Fibroblast of skin of left quadriceps (primary cell): ENCODE measurements at regions not wholly inside any gene's neighbourhood (a gene's known extent, or its start where the extent isn't known, plus 50 kb on each side); places are given as distances from the start of the nearest gene placed in this dataset.

Source experiments
- DNase-seq, 2 experiments: peaks; one replicate each; pipeline ENCODE4 v3.0.0-alpha.2; 2013; ENCODE audit warnings: low read depth in 2 of 2

DNA sequence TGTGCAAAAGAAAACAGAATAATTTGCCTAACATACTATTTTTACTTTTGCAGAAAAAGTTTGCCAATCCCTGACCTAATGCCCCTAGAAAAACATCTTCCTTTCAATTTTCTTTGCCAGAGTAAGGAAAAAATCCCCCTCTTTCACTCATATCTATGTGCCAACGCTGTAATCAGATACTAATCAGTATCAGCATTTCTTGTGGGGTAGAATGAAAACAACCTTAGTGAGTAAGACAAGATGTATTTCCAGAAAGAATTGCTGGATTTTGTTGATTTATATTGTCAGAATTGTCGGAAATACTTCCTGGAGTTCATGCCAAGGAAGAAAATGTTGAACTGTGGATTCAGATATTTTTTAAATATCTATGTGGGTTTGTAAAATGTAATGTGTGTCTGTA lies 1893.8 kb downstream of the NCAM2 start:
- no peak for DNase-seq

DNA sequence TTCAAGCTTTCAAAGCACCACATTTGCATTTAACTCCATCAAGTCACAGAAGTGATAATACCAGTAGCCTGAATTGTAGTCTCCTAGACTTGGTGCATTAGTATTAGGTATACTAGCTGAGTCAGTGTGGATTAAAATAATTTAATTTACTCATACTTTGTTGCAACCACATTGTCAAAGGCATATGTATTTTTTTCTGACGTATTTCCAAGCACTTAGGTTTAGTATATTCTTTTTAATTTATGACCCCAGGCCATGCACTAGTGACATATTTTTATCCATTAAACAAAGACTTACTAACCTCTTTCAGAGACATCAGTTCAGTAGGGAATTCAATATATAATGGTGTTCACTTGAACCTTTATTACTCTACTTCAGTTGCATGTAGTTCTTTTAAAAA lies 1894.5 kb downstream of the NCAM2 start:
- no peak for DNase-seq

DNA sequence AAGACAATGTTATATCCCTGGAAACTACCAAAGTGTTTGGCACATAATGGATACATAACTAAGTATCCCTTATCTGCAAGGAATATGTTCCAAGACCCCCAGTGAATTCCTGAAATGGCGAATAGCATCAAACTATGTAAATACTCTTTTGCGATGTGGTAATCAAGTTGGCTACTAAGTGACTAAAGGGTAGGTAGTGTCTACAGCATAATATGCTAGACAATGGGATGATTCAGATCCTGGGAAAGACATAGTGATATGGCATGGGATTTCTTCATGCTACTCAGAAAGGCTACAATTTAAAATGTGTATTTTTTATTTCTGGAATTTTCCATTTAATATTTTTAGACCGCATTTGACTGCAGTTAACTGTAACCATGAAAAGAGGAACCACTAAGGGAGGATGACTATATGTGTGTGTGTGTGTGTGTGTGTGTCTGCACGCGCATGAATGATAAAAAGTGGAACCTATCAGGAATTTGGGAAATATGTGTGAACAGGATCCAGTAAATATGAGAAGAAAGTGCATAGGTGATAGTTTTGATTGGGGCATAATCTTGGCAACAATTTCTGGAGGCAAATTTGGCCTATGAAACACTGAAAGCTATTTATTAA lies 1899.9 kb downstream of the NCAM2 start:
- no peak for DNase-seq

DNA sequence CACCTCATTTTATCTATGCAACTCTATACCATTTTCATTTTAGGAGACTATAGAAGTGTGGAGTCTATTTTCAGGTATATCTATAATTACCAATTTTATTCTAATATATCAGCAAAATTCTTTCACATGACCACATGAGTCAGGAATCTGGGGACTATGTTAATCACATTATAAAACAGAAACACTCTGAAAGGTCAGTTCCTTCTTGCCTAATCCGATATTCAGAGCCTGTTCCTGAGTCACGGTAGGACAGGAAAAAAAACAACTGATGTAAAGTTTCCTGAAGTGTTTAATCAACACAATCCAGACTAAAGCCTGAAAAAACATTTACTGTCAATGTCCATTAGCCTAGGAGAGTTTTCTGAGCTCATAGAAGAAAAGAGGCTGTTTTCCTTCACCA lies 1902.3 kb downstream of the NCAM2 start:
- DNase-seq = no peak

DNA sequence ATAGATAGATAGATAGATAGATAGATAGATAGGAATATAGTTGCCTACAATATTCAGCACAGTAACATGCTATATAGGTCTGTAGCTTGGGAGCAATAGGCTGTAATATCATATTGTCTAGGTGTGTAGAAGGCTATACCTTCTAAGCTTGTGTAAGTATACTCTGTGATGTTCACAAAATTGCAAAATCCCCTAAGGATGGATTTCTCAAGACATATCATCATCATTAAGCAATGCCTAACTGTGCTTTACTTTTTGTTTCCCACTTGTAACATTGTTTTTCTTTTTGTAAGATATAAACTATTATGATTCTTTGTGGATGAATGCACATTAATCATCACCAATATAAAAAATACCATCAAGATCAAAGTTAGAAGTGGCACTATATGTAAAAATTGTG lies 1905.6 kb downstream of the NCAM2 start:
- DNase-seq = no peak

DNA sequence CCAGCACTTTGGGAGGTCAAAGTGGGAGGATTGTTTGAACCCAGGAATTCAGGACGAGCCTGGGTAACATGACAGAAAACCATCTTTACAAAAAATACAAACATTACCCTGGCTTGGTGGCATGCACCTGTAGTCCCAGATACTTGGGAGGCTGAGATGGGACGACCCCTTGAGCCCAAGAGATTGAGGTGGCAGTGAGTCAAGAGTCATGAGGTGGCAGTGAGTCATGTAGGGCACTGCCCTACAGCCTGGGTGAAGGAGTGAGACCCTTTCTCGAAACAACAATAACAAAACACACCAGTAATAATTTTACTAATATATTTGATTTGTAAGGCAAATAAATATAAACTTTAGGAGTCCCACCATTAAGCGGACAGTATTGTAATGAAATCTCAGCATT lies 1906.2 kb downstream of the NCAM2 start:
- no peak for DNase-seq

DNA sequence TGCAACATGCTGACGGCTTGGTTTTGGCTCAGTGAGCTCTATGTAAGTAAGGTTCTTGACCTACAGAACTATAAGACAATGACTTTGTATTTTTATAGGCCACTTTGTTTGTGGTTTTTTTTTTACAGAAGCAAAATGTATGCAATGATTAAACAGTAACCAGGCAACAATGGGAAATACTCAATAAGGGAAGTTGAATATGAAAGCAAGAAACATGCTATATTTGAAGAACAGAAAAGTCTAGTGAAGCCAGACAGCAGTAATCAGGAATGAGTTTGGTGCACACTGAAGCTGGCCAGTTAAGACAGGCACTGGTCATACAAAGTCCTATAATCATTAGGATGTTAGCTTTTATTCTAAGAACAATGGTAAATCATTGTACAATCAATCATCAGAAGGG lies 1926.8 kb downstream of the NCAM2 start:
- DNase-seq = no peak

DNA sequence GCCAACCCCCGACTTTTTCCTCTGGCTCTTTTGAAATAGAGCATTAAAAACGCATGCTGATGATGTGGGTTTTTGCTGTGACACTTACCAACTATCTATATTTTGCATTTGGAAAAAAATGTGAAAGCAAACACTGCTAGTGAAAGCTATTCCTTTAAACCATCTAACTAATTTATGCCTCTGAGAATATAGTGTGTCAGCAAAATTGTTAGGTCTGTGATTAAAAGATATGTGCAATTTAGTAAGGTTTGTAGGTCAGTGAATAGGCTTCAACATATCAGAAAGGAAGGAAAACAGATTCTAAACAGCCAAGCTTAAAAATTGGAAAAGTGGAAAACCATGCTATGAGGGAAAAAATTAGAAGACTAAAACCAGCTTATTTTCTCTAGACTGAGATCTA lies 1929.3 kb downstream of the NCAM2 start:
- no peak for DNase-seq

DNA sequence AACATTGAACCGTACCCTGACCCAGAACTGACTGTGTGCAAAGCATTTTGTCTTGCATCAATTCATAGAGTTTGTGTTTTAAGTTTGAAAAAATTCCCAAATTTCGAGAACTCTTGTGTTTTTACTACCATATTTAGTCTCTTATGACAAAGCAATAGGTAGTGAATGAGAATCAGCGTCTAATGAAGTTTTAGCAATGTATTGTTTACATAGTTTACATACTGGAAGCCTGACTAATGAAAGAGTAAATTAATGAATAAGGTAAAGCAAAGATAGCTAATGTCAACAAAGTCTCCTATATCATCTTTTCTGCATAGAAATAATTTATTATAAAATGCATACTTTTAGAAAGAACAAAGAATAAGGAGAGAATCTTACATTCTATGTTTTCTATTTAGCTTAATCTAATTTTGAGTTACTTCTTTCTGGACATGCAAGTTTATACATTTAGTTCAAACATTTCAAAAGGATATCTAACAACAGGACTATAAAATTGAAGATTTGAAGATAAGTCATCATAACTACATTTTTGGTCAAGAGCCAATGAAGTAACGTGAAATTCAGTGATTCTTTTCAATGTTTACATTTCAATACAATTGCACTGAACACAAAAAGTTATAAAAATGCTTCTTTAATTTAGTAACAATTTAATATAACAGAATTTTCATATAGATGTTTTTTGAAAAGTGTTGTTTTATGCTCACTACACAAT lies 1943.7 kb downstream of the NCAM2 start:
- DNase-seq = no peak

DNA sequence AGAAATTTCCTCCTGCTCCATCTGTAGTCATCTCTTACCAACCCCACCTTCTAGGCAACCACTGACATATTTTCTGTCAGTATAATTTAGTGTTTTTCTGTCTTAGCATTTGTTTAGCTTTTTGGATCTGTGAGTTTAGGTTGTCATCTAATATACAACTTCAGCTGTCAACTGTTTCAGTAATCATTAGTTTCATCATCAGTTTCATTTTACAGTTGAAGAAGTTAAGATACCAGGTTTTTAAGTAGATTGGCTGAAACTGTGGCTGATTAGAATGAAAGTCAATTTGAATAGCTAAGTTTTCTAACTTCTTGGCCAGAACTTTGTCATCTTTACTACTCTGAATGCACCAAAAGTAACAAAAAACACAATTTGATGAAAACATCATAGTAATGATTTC lies 1957.3 kb downstream of the NCAM2 start:
- no peak for DNase-seq

DNA sequence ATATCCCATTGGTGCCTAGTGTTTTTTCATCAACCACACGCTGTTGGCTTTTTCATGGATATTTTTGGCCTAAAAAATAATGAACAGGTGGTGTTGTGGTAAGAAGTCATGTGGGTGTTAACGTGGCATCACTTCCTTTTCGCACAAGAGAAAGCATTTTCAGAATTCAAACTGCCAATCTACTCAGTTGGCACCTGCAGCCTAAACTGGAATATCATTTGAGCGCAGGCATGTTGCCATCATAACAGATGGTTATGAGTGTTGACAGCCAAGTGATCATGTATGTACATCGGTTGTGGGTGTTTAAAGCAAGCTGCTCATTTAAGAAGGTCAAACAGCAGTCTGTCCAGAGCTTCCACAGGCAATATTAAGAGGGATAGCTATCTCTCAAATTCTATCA lies 1963.0 kb downstream of the NCAM2 start:
- DNase-seq = no peak

DNA sequence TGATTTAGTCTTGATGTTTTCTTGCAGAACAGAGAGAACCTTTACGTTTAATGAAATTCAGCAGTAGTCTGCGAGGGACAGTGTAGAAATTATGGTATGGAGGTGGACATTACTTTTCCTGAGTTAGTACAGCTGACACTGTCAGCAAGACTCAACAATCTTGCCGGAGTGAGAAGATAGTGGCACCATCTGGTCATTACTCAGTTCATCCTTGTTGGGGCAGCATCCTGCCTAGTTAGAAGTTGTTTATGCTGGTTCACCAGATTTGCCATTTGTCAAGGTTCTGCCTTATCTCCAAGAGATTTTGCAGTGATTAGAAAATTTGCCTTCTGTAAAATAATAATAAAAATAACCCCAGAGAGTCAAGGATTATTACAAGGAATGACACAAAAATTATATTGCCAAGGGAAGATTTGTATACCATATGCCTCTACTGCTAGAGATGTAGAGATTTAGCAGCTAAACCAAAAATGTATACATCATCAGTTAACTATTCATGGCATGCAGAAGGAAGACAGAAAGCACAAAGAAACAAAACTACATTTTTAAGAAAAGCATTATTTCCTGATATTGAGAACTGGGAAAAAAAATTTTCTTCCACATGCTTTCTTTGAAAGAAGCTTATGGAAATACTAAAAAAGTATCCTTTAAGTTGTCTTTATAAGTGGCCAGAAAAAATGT lies 1967.4 kb downstream of the NCAM2 start:
- peak; percentile 36 to 41 for DNase-seq

DNA sequence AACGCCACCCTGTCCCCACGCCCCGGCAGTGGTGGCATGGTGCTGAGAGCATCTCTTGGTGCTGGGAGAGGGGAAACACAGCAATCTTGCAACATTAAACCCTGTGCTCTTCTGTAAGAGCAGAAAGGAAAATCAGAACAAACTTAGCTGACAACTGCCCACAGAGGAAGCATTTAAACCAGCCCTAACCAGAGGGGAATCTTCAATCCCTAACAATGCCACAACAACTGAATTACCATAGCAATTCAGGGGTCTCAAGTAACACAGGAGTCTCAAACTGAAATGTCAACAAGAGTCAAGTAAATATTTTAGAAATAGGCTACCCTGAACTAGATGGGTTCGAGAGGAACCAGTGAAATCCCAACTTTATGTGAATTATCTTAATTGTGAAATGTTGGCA lies 1983.6 kb downstream of the NCAM2 start:
- no peak for DNase-seq

DNA sequence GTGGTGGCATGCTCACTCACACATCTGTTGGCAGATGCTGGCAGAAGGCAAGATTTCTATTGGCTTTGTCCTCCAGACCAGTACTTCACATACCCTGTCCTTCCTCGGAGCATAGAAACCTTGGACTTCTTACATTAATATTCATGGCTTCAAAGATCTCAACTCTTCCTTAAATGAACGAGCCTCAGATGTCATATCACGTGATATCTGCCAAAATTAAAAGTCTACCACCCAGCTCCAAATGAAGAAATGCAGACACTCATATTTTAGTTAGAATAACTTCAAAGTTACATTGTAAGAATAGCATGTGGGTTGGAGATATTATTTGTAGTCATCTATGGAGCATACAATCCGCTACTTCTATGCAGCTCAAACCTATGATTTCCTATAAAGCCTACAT lies 1994.9 kb downstream of the NCAM2 start:
- DNase-seq = no peak

DNA sequence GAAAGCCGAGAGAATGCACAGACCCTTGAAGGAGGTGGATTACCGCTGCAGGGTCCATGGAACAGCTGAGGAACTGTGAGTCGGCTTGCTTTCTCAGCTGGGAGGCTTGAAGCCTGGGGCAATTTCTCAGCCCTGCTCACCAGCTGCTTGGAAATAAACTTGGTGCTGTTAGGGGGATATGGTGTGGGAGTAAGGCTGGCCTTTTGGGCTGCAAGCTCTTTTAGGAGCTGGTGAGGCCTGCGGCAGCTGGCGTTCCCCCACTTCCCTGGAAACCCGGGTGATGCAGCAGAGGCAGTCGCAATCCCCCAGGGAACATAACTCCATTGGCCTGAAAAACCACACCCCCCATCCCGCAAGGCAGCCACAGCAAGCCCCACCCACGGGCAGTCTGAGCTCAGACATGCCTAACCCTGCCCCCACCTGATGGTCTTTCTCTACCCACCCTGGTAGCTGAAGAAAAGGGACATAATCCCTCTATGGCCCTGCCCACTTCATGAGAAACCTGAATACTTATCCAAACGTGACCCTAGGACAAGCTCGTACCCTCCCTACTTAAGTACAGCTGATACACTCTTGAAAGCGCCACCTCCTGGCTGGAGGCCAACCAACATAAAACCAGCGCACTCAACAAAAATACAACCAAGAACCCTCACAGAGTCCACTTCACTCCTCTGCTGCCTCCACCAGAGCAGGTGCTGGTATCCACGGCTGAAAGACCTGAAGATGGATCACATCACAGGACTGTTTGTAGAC lies 1995.8 kb downstream of the NCAM2 start:
- DNase-seq = no peak

DNA sequence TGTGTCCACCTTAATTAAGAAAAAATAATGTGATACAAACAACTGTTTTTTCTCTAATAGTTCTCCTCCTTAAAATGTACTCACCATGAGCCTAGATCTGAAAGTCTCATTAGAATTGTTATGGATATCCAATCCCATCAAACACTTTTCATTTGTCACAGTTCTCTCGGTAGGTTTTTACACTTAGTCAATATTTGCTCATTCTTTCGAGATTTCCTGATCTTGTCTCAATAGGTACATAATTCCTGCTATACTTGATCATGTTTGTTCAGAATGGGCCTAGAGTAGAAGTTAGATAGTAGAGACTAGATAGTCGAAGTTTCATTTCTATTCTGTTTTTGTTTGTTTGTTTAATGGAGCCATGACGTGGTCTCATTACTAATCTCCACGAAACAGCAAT lies 2005.7 kb downstream of the NCAM2 start:
- DNase-seq = no peak

DNA sequence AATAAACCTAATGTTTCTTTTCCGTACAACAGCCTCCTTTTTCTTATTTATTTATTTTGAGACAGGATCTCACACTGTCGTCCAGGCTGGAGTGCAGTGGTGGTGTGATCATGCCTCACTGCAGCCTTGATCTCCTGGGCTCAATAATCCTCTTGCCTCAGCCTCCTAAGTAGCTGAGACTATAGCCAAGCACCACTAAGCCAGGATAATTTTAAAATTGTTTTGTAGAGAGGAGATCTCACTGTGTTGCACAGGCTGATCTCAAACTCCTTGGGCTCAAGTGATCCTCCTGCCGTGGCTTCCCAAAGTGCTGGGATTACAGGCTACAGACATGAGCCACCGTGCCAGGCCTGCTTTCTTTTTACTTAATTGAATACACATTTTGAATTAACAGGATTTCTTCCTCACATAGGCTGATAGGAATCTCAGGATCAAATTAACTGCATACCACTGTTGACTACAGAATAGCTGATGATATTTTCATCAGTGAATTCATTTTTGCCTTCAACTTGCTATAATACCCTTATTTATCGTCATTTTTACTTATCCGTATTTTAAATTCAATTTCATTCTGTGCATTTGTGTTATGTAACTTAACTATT lies 2010.5 kb downstream of the NCAM2 start:
- DNase-seq = no peak

DNA sequence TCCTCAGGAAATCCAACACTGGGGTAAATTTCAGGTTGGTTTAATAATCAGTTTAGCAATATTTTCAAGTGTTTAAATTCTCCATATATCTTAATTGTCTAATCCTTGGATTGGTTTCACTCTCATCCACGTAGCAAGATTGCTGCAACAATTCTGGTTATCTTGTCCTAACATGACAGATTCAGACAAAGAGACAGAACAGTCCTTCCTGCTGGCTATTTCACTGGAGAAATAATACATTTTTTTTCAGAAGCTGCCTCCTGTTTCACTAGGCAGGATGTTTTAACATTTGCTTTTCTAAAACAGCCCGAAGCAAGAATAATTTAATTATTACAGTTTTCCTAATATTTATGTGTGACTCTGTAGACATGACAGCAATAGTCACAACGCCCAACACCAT lies 2011.2 kb downstream of the NCAM2 start:
- DNase-seq = no peak

DNA sequence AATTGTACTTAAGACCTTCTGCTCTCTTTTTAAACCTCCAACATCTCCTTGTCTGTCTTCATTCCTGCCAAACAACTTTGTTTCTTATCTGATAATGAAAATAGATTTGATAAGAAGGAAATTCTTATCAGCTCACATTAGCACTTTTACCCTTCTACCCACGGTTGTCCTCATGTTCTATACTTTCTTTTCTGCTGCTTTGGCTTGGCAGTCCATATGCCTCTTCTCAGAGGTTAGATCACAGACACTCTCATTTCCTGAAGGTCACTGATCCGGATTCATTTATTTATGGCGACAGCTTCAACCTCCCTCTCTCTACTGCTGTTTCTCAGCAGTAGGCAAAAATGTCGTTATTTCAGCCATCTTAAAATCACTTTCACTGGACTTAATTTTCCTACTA lies 2015.8 kb downstream of the NCAM2 start:
- no peak for DNase-seq

DNA sequence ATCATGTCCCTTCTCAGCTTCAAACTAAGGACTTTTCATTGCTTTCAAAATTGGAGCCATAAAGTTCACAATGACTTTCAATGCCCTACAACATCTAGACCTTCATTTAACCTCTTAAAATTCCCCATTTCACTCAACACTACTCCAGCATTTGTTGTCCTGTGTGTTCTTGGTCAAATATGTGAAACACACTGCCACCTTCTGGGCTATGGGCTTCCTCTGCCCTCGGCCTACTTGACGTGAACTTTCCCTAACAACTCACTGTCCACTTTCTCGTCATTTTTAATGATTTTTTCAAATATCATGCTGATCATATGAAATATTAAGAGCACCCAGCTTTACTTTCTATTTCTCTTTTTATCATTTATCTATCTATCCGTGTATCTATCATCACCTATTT lies 2018.4 kb downstream of the NCAM2 start:
- no peak for DNase-seq

DNA sequence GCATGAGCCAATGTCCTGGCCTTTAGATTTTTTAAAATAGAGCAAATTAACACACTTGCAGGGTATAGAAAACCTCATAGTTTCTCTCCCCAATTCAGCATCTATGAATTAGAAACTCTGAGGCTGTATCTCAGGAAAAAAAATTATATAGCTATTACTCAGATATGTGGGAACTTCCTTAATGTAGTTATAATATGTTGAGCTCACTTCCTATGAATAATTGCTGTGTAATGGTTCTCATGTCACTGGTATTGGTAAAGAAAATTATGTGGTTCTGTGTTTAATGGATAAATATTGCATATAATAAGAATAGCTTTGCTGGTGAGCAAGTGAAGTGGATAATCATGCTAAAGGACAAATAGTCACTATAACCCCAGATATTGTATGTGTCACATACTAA lies 2019.8 kb downstream of the NCAM2 start:
- no peak for DNase-seq

DNA sequence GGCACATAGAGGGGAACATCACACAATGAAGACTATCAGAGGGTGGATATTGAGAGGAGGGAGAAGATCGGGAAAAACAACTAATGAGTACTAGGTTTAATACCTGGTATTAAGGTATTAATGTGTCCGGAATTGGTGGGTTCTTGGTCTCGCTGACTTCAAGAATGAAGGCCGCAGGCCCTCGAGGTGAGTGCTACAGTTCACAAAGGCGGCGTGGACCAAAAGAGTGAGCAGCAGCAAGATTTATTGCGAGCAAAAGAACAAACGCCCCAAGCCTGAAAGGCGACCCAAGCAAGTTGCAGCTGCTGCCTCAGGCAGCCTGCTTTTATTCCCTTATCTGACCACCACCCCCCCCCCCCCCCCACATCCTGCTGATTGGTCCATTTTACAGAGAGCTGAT lies 2022.8 kb downstream of the NCAM2 start:
- DNase-seq = no peak
